A549 (cell line): ENCODE measurements at regions not wholly inside any gene's neighbourhood (a gene's known extent, or its start where the extent isn't known, plus 50 kb on each side); places are given as distances from the start of the nearest gene placed in this dataset.

Source experiments
- BHLHE40 ChIP-seq: IDR thresholded peaks from 2 replicates; pipeline ENCODE4 v1.6.1; 2012; ENCODE audit warnings: low read depth, low read length, inconsistent platforms
- CHD2 ChIP-seq: fragments of 150-350 bp; IDR thresholded peaks from 2 replicates; pipeline ENCODE4 v1.6.1; 2014; ENCODE audit warnings: low read length; ENCODE audit not compliant: partially characterized antibody
- CTCF ChIP-seq: fragments of >200 bp; sonication (Bioruptor Twin); formaldehyde crosslinking; IDR thresholded peaks from 3 replicates; pipeline ENCODE4 v1.5.1; 2016
- JUN ChIP-seq, 2 experiments: fragments of >200 bp; sonication (Bioruptor Twin); formaldehyde crosslinking; IDR thresholded peaks; 2 replicates in 1 of 2; 3 replicates in 1 of 2; pipeline ENCODE4 v1.6.1; 2016 to 2017
- POLR2A ChIP-seq: IDR thresholded peaks from 2 replicates; pipeline ENCODE4 v1.6.1; 2012; ENCODE audit warnings: mild to moderate bottlenecking, low read length

- no peak for TF ChIP-seq CTCF
- TF ChIP-seq POLR2A, result no peak
- no peak for TF ChIP-seq JUN (IDR thresholded peaks at IDR 0.05)
- no peak for TF ChIP-seq BHLHE40
- TF ChIP-seq CHD2, result no peak
Measured at GRCh38 chr2:39867268-39867667, 88.2 kb upstream of the THUMPD2 start.
